Endothelial cell of umbilical vein (primary cell): ENCODE measurements at regions not wholly inside any gene's neighbourhood (a gene's known extent, or its start where the extent isn't known, plus 50 kb on each side); places are given as distances from the start of the nearest gene placed in this dataset.
"Not testable (repeated sequence)": the region's sequence is repeated elsewhere in the genome, so short reads cannot be mapped to it uniquely, and the experiment has no call there.

Source experiments
- CTCF ChIP-seq, 2 donors: IDR thresholded peaks; 1 replicate in 1 of 2; 2 replicates in 1 of 2; pipeline ENCODE4 v1.5.1; 2011; ENCODE audit warnings: low read length in 2 of 2, mild to moderate bottlenecking in 2 of 2, moderate library complexity in 2 of 2, control low read depth in 1 of 2, inconsistent platforms in 1 of 2, low read depth in 1 of 2; ENCODE audit not compliant: insufficient read depth in 1 of 2; ENCODE audit errors: extremely low read depth in 1 of 2
- EZH2 ChIP-seq: IDR thresholded peaks from 2 replicates; pipeline ENCODE4 v1.6.1; 2012; ENCODE audit warnings: borderline replicate concordance, low read depth, mild to moderate bottlenecking, moderate library complexity, low read length, inconsistent platforms; ENCODE audit not compliant: severe bottlenecking
- FOS ChIP-seq: IDR thresholded peaks from 2 replicates; pipeline ENCODE4 v1.6.1; 2011; ENCODE audit warnings: mild to moderate bottlenecking, low read length, moderate library complexity, borderline replicate concordance; ENCODE audit not compliant: insufficient read depth
- GATA2 ChIP-seq: IDR thresholded peaks from 2 replicates; pipeline ENCODE4 v1.7.0; 2011; ENCODE audit warnings: low read depth, mild to moderate bottlenecking, moderate library complexity, mixed read lengths, low read length; ENCODE audit not compliant: insufficient read length, insufficient read depth
- JUN ChIP-seq: IDR thresholded peaks from 2 replicates; pipeline ENCODE4 v1.6.1; 2011; ENCODE audit warnings: borderline replicate concordance, low read depth; ENCODE audit not compliant: insufficient read length, insufficient read depth
- MAX ChIP-seq: IDR thresholded peaks from 2 replicates; pipeline ENCODE4 v1.6.1; 2011; ENCODE audit not compliant: insufficient read depth, insufficient read length
- POLR2A ChIP-seq: IDR thresholded peaks from 2 replicates; pipeline ENCODE4 v1.6.1; 2012; ENCODE audit warnings: low read depth, mild to moderate bottlenecking, control low read depth, low read length
- POLR2AphosphoS5 ChIP-seq: IDR thresholded peaks from 2 replicates; pipeline ENCODE4 v1.6.1; 2012; ENCODE audit warnings: low read depth, mild to moderate bottlenecking, control low read depth, low read length, moderate library complexity; ENCODE audit not compliant: insufficient read depth

- TF ChIP-seq POLR2AphosphoS5; POLR2A; CTCF (IDR thresholded peaks at IDR 0.05; ENCODE audit: extremely low read depth in 1 of 2, insufficient read depth in 1 of 2, low read depth in 1 of 2, low read length in 2 of 2); JUN; MAX; EZH2; FOS; GATA2: not testable (repeated sequence)
Measured at GRCh38 chr15:50845181-50845580, 63.3 kb upstream of the AP4E1 start.
